HG03135 (cell line): ENCODE measurements at regions not wholly inside any gene's neighbourhood (a gene's known extent, or its start where the extent isn't known, plus 50 kb on each side); places are given as distances from the start of the nearest gene placed in this dataset.
"Not testable (repeated sequence)": the region's sequence is repeated elsewhere in the genome, so short reads cannot be mapped to it uniquely, and the experiment has no call there.

Experiments
- ATAC-seq: cut with Tn5 transposase; IDR thresholded peaks from one replicate; pipeline ENCODE4 v1.9.1; 2021; ENCODE audit warnings: mild to moderate bottlenecking, moderate library complexity; ENCODE audit not compliant: unreplicated experiment

DNA sequence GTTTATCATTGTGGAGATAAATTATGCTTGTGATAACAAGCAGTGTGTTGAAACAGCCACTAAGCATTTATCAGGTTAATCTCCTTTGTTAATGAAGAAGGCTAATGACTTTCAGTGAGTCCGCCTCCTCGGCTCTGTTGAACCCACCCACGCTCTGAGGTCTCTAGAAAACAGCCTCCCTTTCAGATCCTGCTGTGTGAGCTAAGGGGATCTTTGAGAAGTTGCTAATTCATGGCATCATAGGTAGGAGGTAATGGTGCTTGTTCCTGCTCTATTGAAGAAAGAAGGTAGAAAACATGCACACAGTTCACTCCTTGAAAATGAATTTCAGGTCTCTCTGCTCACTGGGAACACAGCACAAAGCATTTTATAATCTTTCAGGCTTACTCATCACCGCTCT is 483.9 kb downstream of the AACS start:
- no peak for ATAC-seq

DNA sequence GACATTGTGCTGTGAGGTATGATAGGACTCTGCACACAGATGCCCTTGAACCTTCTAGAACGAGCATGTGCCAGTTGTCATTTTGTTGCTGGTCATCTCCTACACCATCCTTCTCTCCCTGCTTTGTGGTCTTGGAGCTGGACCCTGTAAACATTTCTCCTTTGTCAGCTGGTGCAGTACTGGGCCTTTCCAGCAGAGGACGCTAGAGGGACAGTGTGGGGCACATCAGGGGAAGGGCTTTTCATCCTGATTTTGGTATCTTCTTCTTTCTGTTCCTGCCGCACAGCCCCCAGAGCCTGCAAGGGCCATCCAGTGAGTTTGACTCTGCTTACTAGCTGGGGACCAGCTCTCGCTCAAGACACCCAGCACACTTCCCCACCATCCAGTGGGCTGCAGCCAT is 484.6 kb downstream of the AACS start:
- ATAC-seq, result no peak

DNA sequence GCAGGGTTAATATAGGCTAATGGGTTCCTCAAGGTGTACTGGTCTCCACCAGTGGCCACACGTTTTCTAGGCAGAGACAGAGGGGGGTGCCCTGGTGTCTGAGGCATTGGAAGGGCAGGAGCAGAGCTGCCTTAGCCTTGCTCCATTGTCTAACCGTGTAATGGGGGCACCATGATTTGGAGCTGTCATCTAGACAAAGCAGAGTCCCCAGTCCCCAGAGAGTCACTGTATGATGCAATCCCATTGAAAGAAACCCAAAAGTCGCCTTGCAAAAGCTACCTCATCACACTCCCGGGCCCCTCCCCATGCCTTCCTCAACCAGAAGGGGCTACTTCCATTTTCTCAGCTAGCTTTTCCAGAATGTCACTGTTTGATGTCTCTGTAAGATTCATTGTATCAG is 487.1 kb downstream of the AACS start:
- no peak for ATAC-seq

DNA sequence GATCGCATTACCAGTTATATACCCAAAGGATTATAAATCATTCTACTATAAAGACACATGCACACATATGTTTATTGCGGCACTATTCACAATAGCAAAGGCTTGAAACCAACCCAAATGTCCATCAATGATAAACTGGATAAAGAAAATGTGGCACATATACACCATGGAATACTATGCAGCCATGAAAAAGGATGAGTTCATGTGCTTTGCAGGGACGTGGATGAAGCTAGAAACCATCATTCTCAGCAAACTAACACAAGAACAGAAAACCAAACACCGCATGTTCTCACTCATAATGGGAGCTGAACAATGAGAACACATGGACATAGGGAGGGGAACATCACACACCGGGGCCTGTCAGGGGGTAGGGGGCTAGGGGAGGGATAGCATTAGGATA is 495.8 kb downstream of the AACS start:
- not testable (repeated sequence) for ATAC-seq

DNA sequence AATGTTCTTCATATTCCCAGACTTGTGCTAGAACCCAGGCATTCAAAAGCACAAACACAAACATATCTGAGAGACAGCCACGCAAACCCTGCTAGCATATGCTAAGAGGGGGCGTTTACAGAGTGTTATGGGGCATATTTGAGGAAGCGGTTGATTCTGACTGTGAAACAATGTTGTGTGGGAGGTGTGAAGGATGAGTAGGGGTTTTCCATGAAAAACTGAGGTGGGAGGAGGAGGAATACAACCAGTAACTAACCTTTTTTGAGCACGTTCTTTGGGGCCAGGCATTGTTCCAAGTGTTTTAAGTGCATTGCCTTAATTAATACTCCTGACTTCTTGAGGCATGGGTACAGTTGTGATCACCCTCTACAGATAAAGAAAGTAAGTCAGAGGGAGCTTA is 499.5 kb downstream of the AACS start:
- ATAC-seq, result no peak

DNA sequence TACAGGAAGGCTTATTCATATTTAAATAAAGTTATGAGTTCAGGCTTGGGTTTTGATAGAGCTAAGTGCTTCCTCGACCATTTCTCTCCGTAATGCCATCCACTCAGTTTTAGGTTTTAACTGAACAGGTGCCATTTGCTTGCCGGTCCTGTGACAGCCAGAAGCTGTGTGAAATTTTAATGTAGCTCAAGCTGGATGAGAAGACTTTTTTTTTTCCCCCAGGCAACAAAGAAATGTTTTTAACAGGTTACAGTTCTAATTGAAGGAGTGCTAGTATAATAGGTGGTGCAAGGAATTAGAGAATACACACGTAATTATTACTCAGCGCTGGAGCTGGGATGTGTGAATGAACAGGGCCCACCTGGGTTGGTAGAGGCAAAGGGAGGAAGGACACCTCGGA is 502.3 kb downstream of the AACS start:
- no peak for ATAC-seq

DNA sequence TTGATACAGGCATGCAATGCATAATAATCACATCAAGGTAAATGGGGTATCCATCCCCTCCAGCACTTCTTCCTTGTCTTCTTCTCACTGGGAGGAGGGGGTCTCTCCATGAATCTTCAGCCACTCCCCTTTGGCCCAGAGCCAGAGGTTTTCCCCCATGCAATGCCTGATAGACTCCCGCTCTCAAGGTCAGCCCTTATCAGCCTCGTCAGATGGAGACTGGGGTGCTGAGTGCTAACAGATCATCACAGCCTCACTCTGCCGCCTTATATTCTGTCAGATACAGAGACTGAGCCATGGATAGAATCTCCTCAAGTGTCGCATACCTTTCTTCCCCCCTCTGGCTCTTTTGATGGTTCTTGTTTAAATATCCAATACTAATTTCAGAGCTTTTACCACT is 503.1 kb downstream of the AACS start:
- ATAC-seq, result no peak

DNA sequence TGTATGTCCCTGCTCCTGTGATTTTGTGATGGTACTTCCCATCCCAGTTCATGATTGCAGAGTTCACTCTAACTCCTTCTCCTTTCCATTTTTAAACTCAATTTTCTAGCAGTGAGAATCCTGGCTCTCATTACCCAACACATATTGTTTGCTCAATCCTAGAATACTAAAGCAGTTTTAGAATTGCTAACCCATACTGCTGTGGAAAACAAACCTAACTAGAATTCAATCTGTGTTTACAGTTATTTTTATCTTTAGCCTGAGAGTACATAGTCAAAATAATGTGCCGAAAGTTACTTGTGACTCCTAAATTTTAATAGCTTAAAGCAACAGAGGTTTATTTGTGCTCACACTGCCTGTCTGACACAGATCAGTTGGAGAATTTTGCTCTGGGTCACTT is 508.0 kb downstream of the AACS start:
- no peak for ATAC-seq

DNA sequence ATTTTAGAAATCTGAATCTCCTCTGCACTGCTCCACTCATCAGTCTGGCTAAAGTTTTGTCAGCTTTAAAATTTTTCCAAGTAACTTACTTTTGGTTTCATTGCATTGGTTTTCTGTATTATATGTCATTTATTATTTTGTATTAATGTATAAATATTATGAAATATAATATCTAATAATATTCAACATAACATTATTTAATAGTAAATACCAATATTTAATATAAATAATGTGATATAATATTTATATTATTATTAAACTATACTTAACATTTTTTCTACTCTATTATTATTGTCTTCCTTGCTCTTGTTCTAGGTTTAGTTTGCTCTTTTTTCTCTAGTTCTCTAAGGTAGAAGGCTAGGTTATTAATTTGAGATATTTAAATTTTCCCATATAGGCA is 512.1 kb downstream of the AACS start:
- no peak for ATAC-seq

DNA sequence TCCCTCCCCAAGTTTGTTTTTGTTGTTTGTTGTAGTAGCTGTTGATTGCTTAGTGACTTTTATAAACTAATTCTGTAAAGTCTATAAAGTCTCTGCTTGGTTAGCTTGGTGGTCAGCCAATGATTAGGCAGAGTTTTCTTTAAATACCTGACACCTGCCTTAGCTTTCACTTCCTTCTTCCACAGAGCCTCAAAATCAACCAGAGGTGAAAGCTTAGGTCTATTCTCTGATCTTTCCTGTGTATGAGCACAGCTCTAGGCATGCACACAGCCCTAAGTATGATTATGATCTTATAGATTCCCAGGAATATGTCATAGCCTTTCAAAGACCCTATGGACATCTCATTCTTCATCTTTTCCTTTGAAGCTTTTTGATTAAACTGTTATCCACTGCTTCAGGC is 514.7 kb downstream of the AACS start:
- no peak for ATAC-seq

DNA sequence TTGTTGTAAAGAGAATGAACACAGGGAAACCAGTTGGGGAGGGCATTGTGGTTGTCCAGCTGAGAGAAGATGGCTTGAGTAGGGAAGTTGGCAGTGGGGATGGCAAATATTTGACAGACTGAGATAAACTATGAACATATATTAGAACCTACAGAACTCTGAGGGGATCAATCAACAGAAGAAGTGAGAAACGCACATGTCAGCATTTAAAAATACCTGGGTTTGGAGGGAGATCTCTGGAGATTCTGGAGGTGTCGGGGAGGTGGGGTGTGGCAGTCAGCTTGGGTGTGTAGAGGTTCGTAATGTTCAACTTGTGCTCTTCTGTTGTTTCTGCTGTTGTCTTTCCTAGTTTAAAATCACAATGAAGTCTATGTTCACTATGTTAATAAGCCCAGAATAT is 517.8 kb downstream of the AACS start:
- ATAC-seq, result no peak

DNA sequence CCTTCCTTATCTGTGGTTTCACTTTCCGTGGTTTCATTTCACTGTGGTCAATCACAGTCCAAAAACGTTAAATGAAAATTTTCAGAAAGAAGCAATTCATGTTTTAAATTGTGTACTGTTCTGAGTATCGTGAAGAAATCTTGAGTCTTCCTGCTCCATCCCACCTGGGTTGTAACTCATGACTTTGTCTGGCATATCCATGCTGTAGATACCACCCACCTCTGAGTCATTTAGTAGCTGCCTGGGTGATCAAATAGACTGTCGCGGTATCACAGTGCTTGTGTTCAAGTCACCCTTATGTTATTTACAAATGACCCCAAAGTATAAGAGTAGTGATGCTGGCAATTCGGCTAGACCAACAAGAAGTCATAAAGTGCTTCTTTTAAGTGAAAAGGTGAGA is 521.2 kb downstream of the AACS start:
- ATAC-seq, result no peak

DNA sequence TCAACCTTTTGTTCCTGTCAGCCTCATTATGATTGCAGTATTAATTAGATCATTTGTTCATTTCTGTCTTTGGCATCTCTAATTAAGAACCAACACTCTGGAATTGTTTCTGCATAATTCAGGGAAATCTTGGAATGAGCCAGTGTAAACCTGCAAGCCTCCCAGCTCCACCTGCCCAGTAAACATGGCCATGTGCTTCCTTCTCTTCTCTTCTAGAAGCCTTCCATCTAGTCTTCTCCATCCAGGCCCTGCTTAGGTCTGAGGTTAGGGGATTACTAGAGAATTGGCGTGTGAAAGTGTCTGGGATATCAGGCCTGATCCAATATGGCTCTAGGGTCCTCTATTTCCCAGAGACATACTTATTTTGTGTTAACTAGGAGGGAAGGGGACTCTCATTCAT is 528.0 kb downstream of the AACS start:
- no peak for ATAC-seq

DNA sequence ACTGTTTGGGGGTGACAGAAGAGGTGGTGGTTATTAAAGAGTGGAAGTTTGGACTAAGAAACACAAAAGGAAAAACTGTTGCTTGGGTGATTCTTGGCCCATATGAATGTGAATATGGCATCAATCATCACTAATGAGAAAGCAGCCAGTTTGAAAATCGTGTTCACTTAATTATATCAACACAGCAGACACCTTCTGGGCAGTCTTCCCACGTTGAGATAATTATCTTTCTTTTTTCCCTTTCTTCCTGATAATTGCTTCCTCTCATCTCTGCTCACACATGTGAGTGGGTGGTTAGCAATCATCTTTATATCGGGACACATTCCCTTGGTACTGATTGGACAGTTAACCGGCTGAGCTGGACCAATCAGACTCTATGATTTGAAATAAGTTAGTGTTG is 539.7 kb downstream of the AACS start:
- ATAC-seq, result no peak

DNA sequence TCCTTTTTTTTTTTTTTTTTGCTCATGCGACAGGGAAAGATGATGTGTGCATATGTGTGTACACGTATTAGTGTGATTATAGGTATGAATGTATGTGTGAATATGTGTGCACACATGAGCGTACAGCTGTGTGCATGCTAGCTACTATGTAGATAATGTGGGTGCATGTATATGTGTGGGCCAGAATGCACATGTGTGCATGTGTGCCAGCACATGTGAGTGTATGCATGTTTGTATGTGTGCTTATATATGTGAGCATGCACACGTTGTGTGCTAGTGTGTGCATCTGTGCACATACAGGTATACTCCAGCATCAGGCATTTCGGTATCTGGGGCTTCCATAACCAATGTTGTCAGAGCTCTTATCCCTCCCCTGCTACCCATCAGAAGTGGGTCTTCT is 541.1 kb downstream of the AACS start:
- no peak for ATAC-seq

DNA sequence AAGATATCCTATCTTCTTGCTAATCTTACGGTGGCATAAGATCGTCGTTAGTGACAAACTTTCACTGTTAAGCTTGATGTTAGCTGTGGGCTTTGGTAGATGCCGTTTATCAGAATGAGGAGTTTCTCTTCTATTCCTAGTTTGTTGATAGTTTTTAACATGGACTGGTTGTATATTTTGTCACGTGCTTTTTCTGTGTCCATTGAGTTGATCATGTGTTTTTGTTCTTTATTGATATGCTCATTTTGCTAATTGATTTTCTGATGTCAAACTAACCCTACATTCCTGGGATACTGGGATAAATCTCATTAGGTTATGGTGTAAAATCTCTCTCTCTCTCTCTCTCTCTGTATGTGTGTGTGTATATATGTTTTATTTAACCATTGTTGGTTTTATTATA is 545.1 kb downstream of the AACS start:
- ATAC-seq, result no peak

DNA sequence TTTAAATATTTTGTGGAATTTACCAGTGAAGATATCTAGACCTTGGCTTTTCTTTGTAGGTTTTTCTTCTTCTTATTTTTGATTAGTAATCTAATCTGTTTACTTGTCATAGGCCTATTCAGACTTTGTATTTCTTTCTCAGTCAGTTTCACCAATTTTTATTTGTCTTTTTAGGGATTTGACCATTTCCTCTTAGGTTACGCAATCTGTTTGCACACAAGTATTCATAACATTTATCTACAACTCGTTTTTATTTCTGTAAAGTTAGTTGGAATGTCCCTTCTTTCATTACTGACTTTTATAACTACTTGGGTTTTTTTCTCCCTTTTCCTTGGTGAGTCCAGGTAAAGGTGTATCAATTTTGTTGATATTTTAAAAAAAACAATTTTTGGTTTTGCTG is 545.7 kb downstream of the AACS start:
- no peak for ATAC-seq

DNA sequence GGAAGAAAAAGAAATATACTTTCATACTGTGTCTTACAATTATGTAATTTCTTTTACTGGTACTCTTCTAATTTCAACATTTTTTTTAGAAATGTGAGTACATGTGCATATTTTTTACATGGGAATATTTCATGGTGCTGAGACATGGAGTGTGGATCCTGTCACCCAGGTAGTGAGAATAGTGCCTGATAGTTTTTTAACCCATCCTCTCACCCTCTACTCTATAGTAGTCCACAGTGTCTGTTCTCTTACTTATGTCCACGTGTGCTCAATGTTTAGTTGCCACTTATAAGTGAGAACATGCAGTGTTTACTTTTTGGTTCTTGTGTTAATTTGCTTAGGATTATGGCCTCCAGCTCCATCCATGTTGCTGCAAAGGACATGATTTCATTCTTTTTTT is 548.8 kb downstream of the AACS start:
- ATAC-seq, result no peak

DNA sequence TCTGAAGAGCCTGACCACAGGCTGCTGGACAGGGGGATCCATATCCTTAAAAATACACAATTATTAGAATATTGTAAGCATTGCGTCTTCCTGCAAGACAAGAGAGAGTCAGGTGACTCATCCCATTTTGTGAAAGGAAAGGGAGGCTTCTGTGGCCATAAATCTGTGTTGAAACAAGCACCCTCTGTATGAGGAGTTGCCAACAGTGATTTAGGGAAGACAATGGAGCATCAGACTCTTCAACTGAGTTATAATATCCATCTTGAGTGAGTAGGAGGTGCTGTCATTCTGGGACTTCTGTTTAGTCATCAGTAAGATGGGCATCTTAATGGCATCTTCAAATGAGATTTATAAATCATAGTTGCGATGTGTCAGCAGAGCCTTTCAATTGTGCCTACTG is 554.5 kb downstream of the AACS start:
- no peak for ATAC-seq

DNA sequence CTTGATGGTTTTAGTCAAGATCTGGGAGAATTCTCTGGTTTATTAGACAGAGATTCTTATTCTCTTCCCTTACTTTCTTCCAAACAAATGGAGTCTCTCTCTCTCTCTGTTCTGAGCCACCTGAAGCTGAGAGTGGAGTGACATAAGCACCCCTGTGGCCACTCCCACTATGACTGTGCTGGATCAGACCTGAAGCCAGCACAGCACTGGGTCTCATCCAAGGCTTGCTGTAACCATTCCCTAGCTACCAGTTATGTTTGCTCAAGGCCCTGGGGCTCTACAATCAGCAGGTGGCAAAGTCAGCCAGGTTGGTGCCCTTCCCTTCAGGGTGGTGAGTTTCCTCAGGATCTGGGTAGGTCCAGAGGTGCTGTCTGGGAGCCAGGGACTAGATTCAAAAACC is 568.5 kb downstream of the AACS start:
- no peak for ATAC-seq

DNA sequence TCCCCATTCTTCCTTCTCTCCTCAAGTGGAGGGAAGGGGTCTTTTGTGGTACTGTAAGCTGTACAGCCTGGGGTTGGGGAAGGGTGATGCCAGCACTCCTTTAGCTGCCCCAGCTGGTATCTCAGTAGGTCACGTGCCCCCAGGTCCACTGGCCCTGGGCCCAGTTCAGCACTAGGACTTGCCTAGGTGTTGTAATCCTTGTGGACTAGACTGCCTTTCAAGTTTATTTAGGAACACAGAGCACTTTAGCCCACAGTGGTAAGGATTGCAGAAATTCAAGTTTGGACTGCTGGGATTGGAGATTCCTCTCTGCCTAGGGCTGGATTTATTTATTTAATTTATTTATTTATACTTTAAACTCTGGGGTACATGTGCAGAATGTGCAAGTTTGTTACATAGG is 569.6 kb downstream of the AACS start:
- no peak for ATAC-seq

DNA sequence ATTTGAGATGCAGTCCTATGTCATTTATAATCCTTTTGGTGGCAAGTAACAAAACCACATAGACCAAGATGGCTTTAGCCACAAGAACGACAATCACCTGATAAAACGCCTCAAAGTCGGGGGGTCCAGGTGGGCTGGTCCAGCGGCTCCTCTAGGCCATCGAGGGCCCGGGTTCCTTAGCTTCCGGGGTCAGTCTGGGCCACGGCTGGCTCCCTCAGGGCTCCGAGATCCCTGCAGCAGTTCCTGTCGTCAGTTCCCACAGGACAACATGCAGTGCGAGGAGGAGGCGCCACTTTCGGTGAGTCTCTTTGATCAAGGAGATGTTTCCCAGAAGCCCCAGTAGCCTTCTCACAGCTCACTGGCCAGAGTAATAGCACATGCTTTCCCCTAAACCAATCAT is 574.6 kb downstream of the AACS start:
- ATAC-seq, result no peak

DNA sequence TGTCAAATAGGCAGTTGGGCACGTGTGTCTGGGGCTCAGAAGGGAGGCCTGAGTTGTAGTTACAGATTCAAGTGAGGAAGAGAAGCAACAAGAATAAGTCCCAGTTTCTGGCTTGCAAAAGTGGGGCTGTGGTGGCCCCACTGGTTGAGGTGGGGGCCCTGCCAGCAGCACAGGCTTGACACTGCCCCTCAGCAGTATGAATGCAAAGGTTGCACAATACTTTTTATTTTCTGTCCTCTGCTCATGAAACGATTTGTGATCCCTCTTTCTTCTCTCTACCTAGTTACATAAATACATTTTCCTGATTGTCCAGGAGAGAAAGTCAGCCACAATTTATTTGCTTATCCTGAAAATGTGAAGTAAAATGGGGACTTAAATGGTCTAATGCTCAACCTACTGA is 577.8 kb downstream of the AACS start:
- ATAC-seq, result no peak

DNA sequence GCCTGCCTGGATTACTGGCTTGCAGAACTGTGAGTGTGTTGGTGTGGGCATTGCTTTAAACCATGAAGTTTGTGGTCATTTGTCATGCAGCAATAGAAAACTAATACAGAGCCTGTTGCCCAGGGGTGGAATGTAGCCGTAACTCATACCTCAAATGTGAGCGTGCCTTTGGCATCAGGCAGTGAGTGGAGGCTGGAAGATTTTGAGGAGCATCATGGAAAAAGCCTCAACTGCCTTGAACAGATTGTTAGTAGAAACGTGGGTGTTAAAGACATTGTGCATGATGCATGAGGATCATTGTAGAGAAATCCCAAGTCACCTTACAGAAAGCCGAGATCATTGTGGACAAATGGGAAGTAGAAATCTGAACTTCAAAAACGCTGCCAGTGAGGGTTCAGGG is 580.5 kb downstream of the AACS start:
- no peak for ATAC-seq
